Loucy (cell line): ENCODE measurements at regions not wholly inside any gene's neighbourhood (a gene's known extent, or its start where the extent isn't known, plus 50 kb on each side); places are given as distances from the start of the nearest gene placed in this dataset.

ENCODE experiments used
- CTCF ChIP-seq: fragments of 200-600 bp; sonication (generic); conservative IDR thresholded peaks from 2 replicates; pipeline ENCODE4 v1.5.1; 2014; ENCODE audit warnings: mild to moderate bottlenecking, antibody characterized with exemption, low read length
- EZH2phosphoT487 ChIP-seq: fragments of 200-600 bp; IDR thresholded peaks from 2 replicates; pipeline ENCODE4 v1.6.1; 2018; ENCODE audit warnings: antibody characterized with exemption, mild to moderate bottlenecking, moderate library complexity, borderline replicate concordance

DNA sequence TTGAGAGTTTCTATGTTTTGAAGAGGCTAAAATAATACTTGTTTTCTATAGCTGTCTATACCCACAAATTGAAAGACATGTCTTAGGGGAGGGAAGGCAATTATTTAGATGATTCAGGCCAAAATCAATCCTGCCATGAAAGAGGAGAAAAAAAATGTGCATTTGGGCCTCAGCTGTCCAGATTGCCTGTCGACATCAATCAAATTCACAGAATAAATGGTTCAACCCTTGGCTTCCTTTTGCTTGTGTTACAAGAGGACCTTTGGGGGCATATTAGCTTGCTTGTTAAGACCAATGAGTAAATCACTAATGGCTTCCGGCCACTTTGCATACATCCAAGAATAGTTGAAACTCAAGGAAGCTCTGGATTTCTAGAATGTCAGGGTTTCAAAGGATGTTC, 900.8 kb upstream of the CELF4 start:
- TF ChIP-seq CTCF, result no peak
- TF ChIP-seq EZH2phosphoT487, result no peak
